AG04449 (cell line): ENCODE measurements at regions not wholly inside any gene's neighbourhood (a gene's known extent, or its start where the extent isn't known, plus 50 kb on each side); places are given as distances from the start of the nearest gene placed in this dataset.

Experiments used
- CTCF ChIA-PET: fragments of 350-600 bp; formaldehyde crosslinking; extraction: SDS; loops from one replicate; lab custom pipeline; 2021; ENCODE audit warnings: antibody characterized with exemption; lab: Yijun Ruan, JAX
- POLR2A ChIA-PET: fragments of 400-600, 350-600 bp; formaldehyde crosslinking; extraction: SDS; loops from one replicate; lab custom pipeline; 2020; ENCODE audit warnings: antibody characterized with exemption, inconsistent platforms; lab: Yijun Ruan, JAX
- DNase-seq: peaks from one replicate; pipeline ENCODE4 v3.0.0-alpha.2; 2010; ENCODE audit warnings: low read depth, low spot score
- H3K4me3 ChIP-seq: 2 replicates; pipeline ENCODE4 v1.5.1; 2011; ENCODE audit warnings: low read depth, mild to moderate bottlenecking, control low read depth, low read length
- CTCF ChIP-seq: IDR thresholded peaks from one replicate; pipeline ENCODE4 v1.5.1; 2011; ENCODE audit warnings: mild to moderate bottlenecking, moderate library complexity, low read length, control low read depth, inconsistent platforms; ENCODE audit not compliant: insufficient read depth; ENCODE audit errors: missing control alignments

DNA sequence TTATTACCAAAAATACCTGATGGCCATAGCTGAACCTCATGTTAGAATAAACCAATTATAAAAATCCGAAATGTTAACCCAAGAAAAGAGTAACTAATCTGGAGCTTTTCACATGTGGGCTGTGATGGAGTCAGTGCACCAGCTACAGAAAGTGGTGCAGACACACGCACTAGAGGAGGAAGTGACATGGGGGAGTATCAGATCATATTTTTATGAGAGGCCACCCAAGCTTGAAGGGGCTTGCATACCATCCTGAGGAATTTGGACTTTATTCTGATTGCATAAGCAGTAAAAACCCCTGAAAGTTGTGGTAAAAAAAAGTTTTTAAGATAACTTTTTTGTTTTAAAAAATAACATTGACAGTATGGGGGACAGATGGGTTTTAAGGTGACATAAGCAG lies 1148.5 kb upstream of the CELF2 start:
- ChIA-PET POLR2A (no interaction called here), CTCF (no interaction called here)
- no peak for TF ChIP-seq CTCF
- no peak overlapping the region for H3K4me3 ChIP-seq
- no peak for DNase-seq

- DNase-seq = no peak
- TF ChIP-seq CTCF = no peak
- CTCF ChIA-PET = no interaction called here
- POLR2A ChIA-PET = no interaction called here
- no peak overlapping the region for H3K4me3 ChIP-seq
Measured at GRCh38 chr10:9869606-9870176, 1148.0 kb upstream of the CELF2 start.

GRCh38 chr10:9875353-9875752 lies 1142.3 kb upstream of the CELF2 start:
- H3K4me3 ChIP-seq = no peak overlapping the region
- DNase-seq = no peak
- ChIA-PET CTCF (no interaction called here), POLR2A (no interaction called here)
- no peak for TF ChIP-seq CTCF

DNA sequence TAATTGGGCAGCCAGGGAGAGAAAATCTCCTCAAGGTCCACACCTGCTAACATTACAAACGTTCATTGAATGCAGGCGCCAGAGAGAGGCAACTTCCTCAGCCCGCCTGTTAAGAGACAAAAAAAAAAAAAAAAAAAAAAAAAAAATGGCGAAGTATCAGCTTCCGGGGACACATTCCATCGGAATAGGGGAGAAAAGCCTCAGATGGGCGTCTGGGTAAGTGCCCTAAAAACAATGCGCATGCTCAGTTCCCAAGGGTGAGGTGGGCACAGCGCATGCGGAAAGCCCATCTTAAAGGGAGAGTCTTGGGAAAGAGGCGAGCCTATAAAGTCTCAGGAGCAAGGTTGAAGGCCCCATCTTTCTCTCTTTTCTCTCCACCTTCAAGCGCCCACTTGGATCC lies 1139.7 kb upstream of the CELF2 start:
- no peak for DNase-seq
- no peak for TF ChIP-seq CTCF
- ChIA-PET CTCF (no interaction called here), POLR2A (no interaction called here)
- H3K4me3 ChIP-seq = no peak overlapping the region

- ChIA-PET POLR2A (no interaction called here), CTCF (no interaction called here)
- H3K4me3 ChIP-seq = no peak overlapping the region
- TF ChIP-seq CTCF = no peak
- no peak for DNase-seq
Measured at GRCh38 chr10:9878383-9878782, 1139.3 kb upstream of the CELF2 start.

GRCh38 chr10:9885761-9886160 lies 1131.9 kb upstream of the CELF2 start:
- no peak for TF ChIP-seq CTCF
- ChIA-PET POLR2A (no interaction called here), CTCF (no interaction called here)

More at GRCh38 chr10:9885761-9886160, 1131.9 kb upstream of the CELF2 start:
- no peak overlapping the region for H3K4me3 ChIP-seq
- DNase-seq = no peak
